ENCODE measurements at regions not wholly inside any gene's neighbourhood (a gene's known extent, or its start where the extent isn't known, plus 50 kb on each side); places are given as distances from the start of the nearest gene placed in this dataset.

GRCh38 chr5:5078009-5078897 is 61.9 kb upstream of the ADAMTS16 start:
- no peaks in the 10 kb centered on the region for H3K9me2 ChIP-seq (replicated peaks; ENCODE audit: insufficient read depth, low read length)
- no peaks in the 10 kb centered on the region for H3F3A ChIP-seq (ENCODE audit: insufficient read depth, low read length)
- H3K79me2 ChIP-seq (ENCODE audit: low read length) = no peaks in the 10 kb centered on the region
- no peak overlapping the region for H3K4me3 ChIP-seq (ENCODE audit: low read length)
- no peak overlapping the region for H3K9ac ChIP-seq (ENCODE audit: low read length)
- peak overlapping the region; percentile 5; the same call in 1 of the 2 replicates for H3K4me2 ChIP-seq (ENCODE audit: low read depth, low read length)
- TF ChIP-seq EZH2 (optimal IDR thresholded peaks at IDR 0.05; ENCODE audit: low read depth, low read length) (no peak), EZH2phosphoT487 (IDR thresholded peaks at IDR 0.05; ENCODE audit: low read length) (no peak)
- TF ChIP-seq, protein P1, sequence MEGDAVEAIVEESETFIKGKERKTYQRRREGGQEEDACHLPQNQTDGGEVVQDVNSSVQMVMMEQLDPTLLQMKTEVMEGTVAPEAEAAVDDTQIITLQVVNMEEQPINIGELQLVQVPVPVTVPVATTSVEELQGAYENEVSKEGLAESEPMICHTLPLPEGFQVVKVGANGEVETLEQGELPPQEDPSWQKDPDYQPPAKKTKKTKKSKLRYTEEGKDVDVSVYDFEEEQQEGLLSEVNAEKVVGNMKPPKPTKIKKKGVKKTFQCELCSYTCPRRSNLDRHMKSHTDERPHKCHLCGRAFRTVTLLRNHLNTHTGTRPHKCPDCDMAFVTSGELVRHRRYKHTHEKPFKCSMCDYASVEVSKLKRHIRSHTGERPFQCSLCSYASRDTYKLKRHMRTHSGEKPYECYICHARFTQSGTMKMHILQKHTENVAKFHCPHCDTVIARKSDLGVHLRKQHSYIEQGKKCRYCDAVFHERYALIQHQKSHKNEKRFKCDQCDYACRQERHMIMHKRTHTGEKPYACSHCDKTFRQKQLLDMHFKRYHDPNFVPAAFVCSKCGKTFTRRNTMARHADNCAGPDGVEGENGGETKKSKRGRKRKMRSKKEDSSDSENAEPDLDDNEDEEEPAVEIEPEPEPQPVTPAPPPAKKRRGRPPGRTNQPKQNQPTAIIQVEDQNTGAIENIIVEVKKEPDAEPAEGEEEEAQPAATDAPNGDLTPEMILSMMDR (IDR thresholded peaks at IDR 0.05; ENCODE audit: low read length) = no peak
- H2AFZ ChIP-seq (ENCODE audit: low read length) = no peak overlapping the region
- no peaks in the 10 kb centered on the region for H3K27me3 ChIP-seq (replicated peaks; ENCODE audit: insufficient read depth, low read length)
- H3K9me3 ChIP-seq (replicated peaks; ENCODE audit: insufficient read depth, low read length) = no peaks in the 10 kb centered on the region
- no peaks in the 10 kb centered on the region for H4K20me1 ChIP-seq (ENCODE audit: insufficient read depth, low read length)
- peak; percentile 58 for DNase-seq
- no peaks in the 10 kb centered on the region for H3K36me3 ChIP-seq (replicated peaks; ENCODE audit: insufficient read depth, low read length)
- no peaks in the 10 kb centered on the region for H3K4me1 ChIP-seq (ENCODE audit: low read length)
- no peak overlapping the region for H3K27ac ChIP-seq (ENCODE audit: low read length)

DNA sequence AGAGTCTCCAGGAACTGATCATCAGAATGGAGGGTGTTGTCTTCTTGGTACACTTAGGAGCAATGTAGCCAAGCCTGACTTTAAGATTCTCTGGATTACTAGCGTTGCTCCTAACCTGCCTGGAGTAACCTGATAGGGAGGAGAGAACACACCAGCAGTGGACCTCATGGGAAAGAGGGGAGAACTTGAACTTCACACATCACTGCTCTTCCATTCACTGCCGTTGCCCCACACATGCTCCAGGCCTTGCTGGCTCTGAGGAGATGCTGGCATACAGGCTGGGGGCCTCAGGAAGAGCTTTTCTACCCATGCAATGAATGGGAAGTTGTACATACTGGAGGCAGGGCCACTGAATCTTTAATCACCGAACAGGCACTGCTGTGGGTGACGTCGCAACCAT is 60.3 kb upstream of the ADAMTS16 start:
- Histone ChIP-seq H2AFZ (ENCODE audit: low read length) (no peak overlapping the region), H3K4me3 (ENCODE audit: low read length) (no peak overlapping the region), H3K4me1 (ENCODE audit: low read length) (no peaks in the 10 kb centered on the region), H3K9me2 (replicated peaks; ENCODE audit: insufficient read depth, low read length) (no peaks in the 10 kb centered on the region), H3K9ac (ENCODE audit: low read length) (no peak overlapping the region), H3K27me3 (replicated peaks; ENCODE audit: insufficient read depth, low read length) (no peaks in the 10 kb centered on the region), H3K4me2 (ENCODE audit: low read depth, low read length) (no peak overlapping the region), H3K36me3 (replicated peaks; ENCODE audit: insufficient read depth, low read length) (no peaks in the 10 kb centered on the region), H3F3A (ENCODE audit: insufficient read depth, low read length) (no peaks in the 10 kb centered on the region), H4K20me1 (ENCODE audit: insufficient read depth, low read length) (no peaks in the 10 kb centered on the region), H3K27ac (ENCODE audit: low read length) (no peak overlapping the region), H3K79me2 (ENCODE audit: low read length) (no peaks in the 10 kb centered on the region), H3K9me3 (replicated peaks; ENCODE audit: insufficient read depth, low read length) (no peaks in the 10 kb centered on the region)
- no peak for DNase-seq
- TF ChIP-seq EZH2 (optimal IDR thresholded peaks at IDR 0.05; ENCODE audit: low read depth, low read length) (no peak), EZH2phosphoT487 (IDR thresholded peaks at IDR 0.05; ENCODE audit: low read length) (no peak)
- TF ChIP-seq, protein P1 (IDR thresholded peaks at IDR 0.05; ENCODE audit: low read length) = no peak

DNA sequence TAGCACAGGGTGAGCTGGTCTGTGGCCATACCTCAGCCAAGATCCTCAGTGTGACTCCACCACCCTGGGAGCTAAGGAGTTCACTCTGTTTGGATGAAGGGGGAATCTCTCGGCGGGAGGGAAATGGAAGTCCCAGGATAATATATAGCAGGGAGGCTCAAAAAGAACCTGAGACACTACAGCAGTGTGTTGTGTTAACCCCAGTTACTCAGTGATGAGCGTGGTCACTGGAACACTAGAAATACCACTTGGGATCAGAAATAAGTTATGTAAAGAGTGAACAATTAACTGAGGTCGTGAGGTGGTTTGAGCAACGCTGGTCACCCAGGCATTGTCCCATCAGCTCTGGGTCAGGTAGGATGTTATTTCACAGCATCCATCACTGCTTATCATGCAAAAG is 59.3 kb upstream of the ADAMTS16 start:
- DNase-seq = no peak
- no peak overlapping the region for H3K9ac ChIP-seq (ENCODE audit: low read length)
- H3K27me3 ChIP-seq (replicated peaks; ENCODE audit: insufficient read depth, low read length) = no peaks in the 10 kb centered on the region
- no peak overlapping the region for H3K4me2 ChIP-seq (ENCODE audit: low read depth, low read length)
- no peaks in the 10 kb centered on the region for H3K79me2 ChIP-seq (ENCODE audit: low read length)
- H3F3A ChIP-seq (ENCODE audit: insufficient read depth, low read length) = no peaks in the 10 kb centered on the region
- no peaks in the 10 kb centered on the region for H3K4me1 ChIP-seq (ENCODE audit: low read length)
- TF ChIP-seq EZH2phosphoT487 (IDR thresholded peaks at IDR 0.05; ENCODE audit: low read length) (no peak), EZH2 (optimal IDR thresholded peaks at IDR 0.05; ENCODE audit: low read depth, low read length) (no peak)
- TF ChIP-seq, protein P1 (IDR thresholded peaks at IDR 0.05; ENCODE audit: low read length) = no peak
- no peak overlapping the region for H3K27ac ChIP-seq (ENCODE audit: low read length)
- no peaks in the 10 kb centered on the region for H3K9me2 ChIP-seq (replicated peaks; ENCODE audit: insufficient read depth, low read length)
- no peaks in the 10 kb centered on the region for H4K20me1 ChIP-seq (ENCODE audit: insufficient read depth, low read length)
- no peak overlapping the region for H3K4me3 ChIP-seq (ENCODE audit: low read length)
- H2AFZ ChIP-seq (ENCODE audit: low read length) = no peak overlapping the region
- no peaks in the 10 kb centered on the region for H3K36me3 ChIP-seq (replicated peaks; ENCODE audit: insufficient read depth, low read length)
- no peaks in the 10 kb centered on the region for H3K9me3 ChIP-seq (replicated peaks; ENCODE audit: insufficient read depth, low read length)

Measured in MM.1S (cell line).